HG03442 (cell line): ENCODE measurements at regions not wholly inside any gene's neighbourhood (a gene's known extent, or its start where the extent isn't known, plus 50 kb on each side); places are given as distances from the start of the nearest gene placed in this dataset.

ENCODE experiments used
- ATAC-seq: cut with Tn5 transposase; IDR thresholded peaks from one replicate; pipeline ENCODE4 v1.9.1; 2021; ENCODE audit warnings: mild to moderate bottlenecking, moderate library complexity; ENCODE audit not compliant: unreplicated experiment

DNA sequence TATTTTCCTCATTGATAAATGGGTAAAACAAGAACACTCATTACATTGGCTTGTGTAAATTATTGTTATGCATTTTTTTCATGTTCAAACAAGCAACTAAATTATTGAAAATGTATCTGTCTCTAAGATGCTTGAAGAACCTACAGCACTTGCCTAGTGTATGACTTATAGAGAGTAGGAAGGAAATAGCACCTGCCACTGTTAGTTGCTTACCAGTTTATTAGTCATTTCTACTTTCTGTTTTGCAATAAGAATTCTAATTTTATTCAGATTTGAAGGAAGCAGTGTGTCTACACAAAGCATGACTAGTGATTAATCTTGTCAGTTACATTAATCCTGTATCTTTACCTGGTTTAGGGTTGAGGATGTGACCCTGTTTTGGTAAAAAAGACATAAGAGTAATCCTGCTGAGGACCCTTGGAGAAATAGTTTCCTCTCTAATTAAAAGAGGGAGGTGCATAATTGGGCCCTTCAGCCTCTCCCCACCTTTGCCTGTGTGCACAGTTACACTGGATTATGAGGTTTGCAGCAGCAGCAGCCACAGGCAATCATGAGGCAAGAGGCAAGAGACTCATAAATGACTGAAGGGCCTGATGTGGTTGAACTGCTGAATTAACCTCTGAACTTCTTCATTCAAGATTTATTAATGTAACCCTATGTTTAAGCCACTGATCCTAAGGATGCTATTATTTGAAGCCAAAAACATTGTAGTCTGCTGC lies 1202.1 kb downstream of the ADGRL3 start:
- ATAC-seq = no peak

GRCh38 chr4:62399242-62399641 lies 1199.1 kb downstream of the ADGRL3 start:
- ATAC-seq = peak; percentile 52

- no peak for ATAC-seq
Measured at GRCh38 chr4:62398318-62398717, 1198.2 kb downstream of the ADGRL3 start.

DNA sequence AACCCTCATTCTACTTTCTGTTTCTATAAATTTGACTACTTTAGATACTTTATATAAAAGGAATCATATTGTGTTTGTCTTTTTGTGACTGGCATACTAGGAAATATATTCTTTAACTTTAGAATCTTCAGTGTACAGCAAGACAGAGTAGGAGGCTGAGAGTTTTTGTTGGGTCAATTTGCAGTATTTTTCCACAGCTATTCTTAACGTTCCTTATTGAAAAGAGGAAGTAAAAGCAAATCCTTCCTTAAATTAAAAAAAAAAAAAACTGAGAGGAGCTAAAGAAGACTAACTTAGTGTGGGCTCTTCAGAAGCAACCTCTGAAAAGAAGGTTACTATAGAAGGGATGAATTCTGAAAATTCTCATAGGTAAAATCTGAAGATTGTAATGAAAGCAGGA lies 1194.6 kb downstream of the ADGRL3 start:
- ATAC-seq = no peak

- no peak for ATAC-seq
Measured at GRCh38 chr4:62387808-62388207, 1187.7 kb downstream of the ADGRL3 start.

GRCh38 chr4:62377700-62378099 lies 1177.6 kb downstream of the ADGRL3 start:
- no peak for ATAC-seq

DNA sequence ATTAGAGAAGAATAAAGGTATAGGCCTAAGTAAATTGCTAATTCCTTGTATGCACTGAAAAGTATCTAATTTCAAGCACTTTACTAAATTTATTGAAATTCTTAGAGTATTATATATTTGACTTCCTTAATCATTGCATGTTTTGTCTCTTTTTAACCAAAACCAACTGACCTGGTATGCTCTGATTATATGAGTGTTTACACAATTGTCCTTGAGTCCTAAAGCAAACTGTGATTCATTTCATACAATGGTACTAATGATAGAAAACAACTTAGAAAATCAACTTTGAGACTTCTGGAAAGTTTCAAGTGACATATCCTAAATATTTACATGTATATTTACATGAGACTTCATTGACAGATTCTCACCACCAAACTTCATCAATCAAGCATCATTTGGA lies 1177.1 kb downstream of the ADGRL3 start:
- ATAC-seq = no peak

GRCh38 chr4:62366939-62367338 lies 1166.8 kb downstream of the ADGRL3 start:
- ATAC-seq = no peak

DNA sequence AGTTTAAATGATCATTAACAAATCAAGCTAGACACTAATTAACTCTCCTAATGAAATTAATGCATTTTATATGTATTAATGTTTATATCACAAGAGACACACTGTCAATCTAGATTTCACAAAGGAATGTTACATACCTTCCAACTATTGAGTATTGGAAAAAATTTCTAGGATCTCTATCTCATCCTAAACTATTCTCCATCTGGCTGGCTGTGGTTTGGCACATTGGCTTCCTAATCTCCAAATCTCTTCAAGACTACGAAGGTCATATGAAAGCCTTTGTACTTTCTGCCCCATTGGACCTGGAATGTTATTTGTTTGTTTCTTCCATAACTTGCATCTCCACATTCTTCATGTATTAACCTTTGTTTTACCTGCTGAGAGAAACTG lies 1160.0 kb downstream of the ADGRL3 start:
- no peak for ATAC-seq

GRCh38 chr4:62359441-62360155 lies 1159.5 kb downstream of the ADGRL3 start:
- no peak for ATAC-seq

DNA sequence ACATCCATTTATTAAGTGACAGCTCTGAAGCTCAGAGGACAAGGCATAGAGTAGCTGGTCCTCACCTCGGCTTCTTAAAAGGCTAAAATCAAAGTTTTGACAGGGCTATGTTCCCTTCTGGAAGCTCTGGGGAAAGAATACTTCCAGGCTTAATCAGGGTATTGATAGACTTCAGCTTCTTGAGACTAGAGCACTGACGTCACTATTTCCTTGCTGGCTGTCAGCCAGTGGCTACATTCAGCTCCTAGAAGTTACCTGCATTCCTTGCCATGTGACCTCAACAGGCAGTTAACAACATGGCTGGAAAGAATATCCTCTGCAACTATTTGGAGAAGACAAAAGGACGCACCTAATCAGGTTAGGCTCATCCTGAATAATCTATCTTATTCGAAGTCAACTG lies 1144.8 kb downstream of the ADGRL3 start:
- no peak for ATAC-seq

DNA sequence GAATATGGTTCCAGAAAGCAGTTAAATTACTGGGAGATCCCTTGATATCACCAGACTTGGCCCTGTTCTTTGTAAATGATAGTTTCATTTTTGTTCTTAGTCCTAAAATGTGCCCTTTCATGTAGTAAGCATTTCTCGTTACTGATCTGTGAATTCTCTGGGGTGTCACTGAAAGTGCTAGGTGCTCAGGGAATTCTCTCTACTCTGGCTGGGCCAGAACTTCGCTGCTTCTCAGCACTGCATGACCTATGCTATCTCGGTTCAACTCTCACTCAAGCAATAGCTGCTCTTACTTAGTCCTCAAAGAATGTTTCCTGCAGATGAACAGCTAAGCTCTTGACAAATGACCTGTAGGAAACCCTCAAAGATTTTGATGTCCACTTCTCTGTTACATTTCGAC lies 1144.3 kb downstream of the ADGRL3 start:
- no peak for ATAC-seq

GRCh38 chr4:62342346-62342745 lies 1142.2 kb downstream of the ADGRL3 start:
- ATAC-seq = no peak

- ATAC-seq = no peak
Measured at GRCh38 chr4:62328526-62328925, 1128.4 kb downstream of the ADGRL3 start.

DNA sequence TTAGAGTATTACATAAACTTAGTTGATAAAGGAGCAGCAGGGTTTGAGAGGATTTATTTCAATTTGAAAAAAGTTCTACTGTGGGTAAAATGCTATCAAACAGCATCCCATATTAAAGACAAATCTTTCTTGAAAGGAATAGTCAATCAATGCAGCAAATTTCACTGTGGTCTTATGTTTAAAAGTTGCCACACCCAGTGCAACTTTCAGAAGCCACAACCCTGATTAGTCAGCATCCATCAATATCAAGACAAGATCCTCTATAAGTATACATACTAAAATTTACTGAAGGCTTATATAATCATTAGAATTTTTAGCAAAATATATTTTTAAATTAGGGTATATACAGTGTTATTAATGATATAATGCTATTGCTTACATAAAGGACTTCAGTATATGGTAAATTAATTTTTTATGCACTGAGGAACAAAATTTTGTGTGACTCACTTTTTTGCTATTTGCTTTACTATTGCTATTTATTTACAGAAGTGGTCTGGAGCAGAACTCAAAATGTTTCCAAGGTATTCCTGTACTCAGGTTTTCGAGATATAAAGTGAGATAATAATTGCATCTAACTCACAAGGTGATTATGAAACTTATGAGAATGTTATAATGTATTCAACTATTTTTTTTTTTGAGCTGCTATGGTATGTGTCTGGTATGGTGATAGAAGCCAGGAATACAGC lies 1127.6 kb downstream of the ADGRL3 start:
- ATAC-seq = no peak

GRCh38 chr4:62324215-62324614 lies 1124.1 kb downstream of the ADGRL3 start:
- ATAC-seq = no peak

DNA sequence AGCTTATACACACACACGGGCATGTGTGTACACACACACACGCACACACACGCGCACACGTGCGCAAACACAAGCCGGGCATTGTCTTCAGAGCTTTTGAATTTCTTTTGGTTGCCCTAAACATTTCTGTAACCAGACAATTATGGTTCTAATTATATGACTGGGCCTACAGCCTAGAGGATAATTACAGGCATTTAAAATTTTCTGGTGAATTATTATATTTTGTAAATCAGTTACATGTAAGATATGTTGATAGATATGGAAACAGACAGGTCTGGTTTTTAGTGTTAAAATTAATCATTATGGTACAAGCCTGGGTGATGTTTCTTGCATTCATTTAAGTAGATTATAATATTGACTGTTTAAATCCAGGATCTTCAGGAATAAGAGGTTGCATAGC lies 1120.5 kb downstream of the ADGRL3 start:
- ATAC-seq = no peak

- ATAC-seq = no peak
Measured at GRCh38 chr4:62302710-62303109, 1102.6 kb downstream of the ADGRL3 start.

DNA sequence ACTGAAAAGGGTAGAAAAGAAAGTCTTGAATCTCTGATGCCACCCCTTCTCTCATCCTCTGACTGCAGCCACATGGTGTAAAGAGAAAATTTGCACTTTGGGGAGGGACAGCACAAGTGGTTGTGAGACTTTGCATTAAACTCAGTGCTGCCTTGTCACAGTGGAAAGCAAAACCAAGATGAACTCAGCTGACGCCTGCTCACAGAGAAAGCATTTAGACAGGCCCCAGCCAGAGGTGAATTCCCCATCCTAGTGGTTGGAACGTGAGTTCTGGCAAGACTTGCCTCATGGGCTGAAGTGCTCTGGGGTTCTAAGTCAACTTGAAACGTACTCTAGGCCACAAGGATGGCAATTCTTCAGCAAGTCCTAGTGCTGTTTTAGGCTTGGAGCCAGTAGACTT lies 1101.4 kb downstream of the ADGRL3 start:
- no peak for ATAC-seq

- ATAC-seq = no peak
Measured at GRCh38 chr4:62293551-62293950, 1093.4 kb downstream of the ADGRL3 start.

- no peak for ATAC-seq
Measured at GRCh38 chr4:62292911-62293310, 1092.8 kb downstream of the ADGRL3 start.
